RWPE2 (cell line): ENCODE measurements at regions not wholly inside any gene's neighbourhood (a gene's known extent, or its start where the extent isn't known, plus 50 kb on each side); places are given as distances from the start of the nearest gene placed in this dataset.
"Not testable (repeated sequence)": the region's sequence is repeated elsewhere in the genome, so short reads cannot be mapped to it uniquely, and the experiment has no call there.

ENCODE experiments used
- ATAC-seq: fragments of 200-7000 bp; cut with Tn5 transposase; 3 replicates; pipeline ENCODE4 v1.9.1; 2021; ENCODE audit warnings: low read depth
- DNase-seq: peaks from one replicate; pipeline ENCODE4 v3.0.0-alpha.2; 2020; ENCODE audit warnings: low spot score
- H3K27ac ChIP-seq: fragments of 450-650 bp; 2 replicates; pipeline ENCODE4 v1.5.1; 2017; ENCODE audit warnings: mild to moderate bottlenecking; ENCODE audit not compliant: poor library complexity, severe bottlenecking
- H3K27me3 ChIP-seq: fragments of 250-450 bp; sonication (Bioruptor Pico); 2 replicates; pipeline ENCODE4 v1.5.1; 2021; ENCODE audit warnings: mild to moderate bottlenecking, moderate library complexity; ENCODE audit not compliant: insufficient read depth, poor library complexity, severe bottlenecking
- H3K36me3 ChIP-seq: fragments of 250-450 bp; sonication (Bioruptor Pico); 2 replicates; pipeline ENCODE4 v1.5.1; 2020; ENCODE audit warnings: low read depth, mild to moderate bottlenecking, moderate library complexity
- H3K4me1 ChIP-seq: fragments of 250-450 bp; sonication (Bioruptor Pico); 2 replicates; pipeline ENCODE4 v1.5.1; 2021; ENCODE audit warnings: mild to moderate bottlenecking, moderate library complexity; ENCODE audit not compliant: insufficient read depth, poor library complexity, severe bottlenecking
- H3K4me3 ChIP-seq: fragments of 250-450 bp; sonication (Bioruptor Pico); 2 replicates; pipeline ENCODE4 v1.5.1; 2021; ENCODE audit warnings: mild to moderate bottlenecking, moderate library complexity; ENCODE audit not compliant: severe bottlenecking
- H3K9me3 ChIP-seq: fragments of 250-450 bp; sonication (Bioruptor Pico); 2 replicates; pipeline ENCODE4 v1.5.1; 2021; ENCODE audit warnings: mild to moderate bottlenecking, moderate library complexity; ENCODE audit not compliant: severe bottlenecking
- TF ChIP-seq, protein P1 (sequence below): fragments of 450-650 bp; IDR thresholded peaks from one replicate; pipeline ENCODE4 v1.5.1; 2017; ENCODE audit warnings: mild to moderate bottlenecking, moderate library complexity; ENCODE audit not compliant: poor library complexity, severe bottlenecking

DNA sequence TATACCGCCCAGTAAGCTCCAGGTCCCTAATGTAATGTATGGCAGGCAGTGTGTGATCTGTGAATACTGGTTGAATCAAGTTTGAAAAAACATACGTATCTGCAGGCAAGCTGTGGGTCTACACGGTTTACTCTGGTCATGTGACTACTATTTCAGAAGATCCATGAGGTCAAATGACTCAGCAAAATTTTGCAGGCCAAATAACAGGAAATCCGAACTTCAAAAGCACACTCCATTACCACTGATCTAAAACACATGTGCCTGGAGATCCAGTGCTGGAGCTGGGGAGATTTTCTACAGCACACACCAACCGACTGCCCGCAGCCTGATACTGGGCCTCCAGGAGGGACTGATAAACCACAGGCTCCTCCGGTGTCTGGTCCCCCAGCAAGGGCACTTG is 64.5 kb upstream of the SLC44A3 start:
- H3K4me3 ChIP-seq = no peak overlapping the region
- H3K36me3 ChIP-seq = no peaks in the 10 kb centered on the region
- no peaks in the 10 kb centered on the region for H3K27me3 ChIP-seq
- no peaks in the 10 kb centered on the region for H3K9me3 ChIP-seq
- H3K4me1 ChIP-seq = no peaks in the 10 kb centered on the region
- no peak overlapping the region for H3K27ac ChIP-seq
- TF ChIP-seq, protein P1, sequence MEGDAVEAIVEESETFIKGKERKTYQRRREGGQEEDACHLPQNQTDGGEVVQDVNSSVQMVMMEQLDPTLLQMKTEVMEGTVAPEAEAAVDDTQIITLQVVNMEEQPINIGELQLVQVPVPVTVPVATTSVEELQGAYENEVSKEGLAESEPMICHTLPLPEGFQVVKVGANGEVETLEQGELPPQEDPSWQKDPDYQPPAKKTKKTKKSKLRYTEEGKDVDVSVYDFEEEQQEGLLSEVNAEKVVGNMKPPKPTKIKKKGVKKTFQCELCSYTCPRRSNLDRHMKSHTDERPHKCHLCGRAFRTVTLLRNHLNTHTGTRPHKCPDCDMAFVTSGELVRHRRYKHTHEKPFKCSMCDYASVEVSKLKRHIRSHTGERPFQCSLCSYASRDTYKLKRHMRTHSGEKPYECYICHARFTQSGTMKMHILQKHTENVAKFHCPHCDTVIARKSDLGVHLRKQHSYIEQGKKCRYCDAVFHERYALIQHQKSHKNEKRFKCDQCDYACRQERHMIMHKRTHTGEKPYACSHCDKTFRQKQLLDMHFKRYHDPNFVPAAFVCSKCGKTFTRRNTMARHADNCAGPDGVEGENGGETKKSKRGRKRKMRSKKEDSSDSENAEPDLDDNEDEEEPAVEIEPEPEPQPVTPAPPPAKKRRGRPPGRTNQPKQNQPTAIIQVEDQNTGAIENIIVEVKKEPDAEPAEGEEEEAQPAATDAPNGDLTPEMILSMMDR = no peak
- no peak for ATAC-seq
- no peak for DNase-seq

DNA sequence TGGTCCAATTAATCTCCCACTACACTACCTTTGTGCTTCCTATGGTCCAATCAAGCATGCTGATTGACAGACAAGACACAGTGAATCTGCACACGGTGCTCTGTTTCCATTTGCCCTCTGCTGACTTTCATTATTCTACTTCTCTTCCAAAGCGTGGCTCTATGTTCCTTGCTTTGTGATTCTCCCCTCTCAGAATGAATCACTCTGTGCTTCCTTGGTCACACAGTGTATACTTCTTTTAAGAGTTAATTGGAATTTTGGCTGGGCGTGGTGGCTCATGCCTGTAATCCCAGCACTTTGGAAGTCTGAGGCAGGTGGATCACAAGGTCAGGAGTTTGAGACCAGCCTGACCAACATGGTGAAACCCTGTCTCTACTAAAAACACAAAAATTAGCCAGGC is 65.1 kb upstream of the SLC44A3 start:
- ATAC-seq, H3K4me1 ChIP-seq, H3K36me3 ChIP-seq, H3K4me3 ChIP-seq, H3K27ac ChIP-seq, DNase-seq, H3K27me3 ChIP-seq, H3K9me3 ChIP-seq: not testable (repeated sequence)

DNA sequence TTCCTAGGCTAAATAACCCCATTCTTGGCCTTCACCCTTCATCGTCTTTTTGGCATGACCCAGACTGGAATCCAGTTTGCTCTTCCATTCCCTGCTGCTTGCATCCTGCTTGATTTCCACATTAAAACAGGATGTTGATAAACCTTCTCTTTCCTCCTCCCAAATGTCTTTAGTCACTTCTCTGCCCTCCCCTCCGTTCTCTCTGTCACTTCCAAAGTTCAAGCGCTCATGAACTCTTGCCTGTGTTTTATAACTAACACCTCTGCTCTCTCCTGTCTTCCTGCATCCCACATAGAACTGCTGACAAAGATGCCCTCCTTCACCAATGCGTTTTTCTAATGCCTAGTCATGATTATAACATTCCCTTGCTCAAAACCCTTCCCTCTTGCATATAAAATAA is 65.6 kb upstream of the SLC44A3 start:
- Histone ChIP-seq H3K27me3 (no peaks in the 10 kb centered on the region), H3K9me3 (no peaks in the 10 kb centered on the region), H3K36me3 (no peaks in the 10 kb centered on the region), H3K4me3 (no peak overlapping the region), H3K4me1 (no peaks in the 10 kb centered on the region), H3K27ac (no peak overlapping the region)
- TF ChIP-seq, protein P1 = no peak
- DNase-seq (no peak), ATAC-seq (no peak)

DNA sequence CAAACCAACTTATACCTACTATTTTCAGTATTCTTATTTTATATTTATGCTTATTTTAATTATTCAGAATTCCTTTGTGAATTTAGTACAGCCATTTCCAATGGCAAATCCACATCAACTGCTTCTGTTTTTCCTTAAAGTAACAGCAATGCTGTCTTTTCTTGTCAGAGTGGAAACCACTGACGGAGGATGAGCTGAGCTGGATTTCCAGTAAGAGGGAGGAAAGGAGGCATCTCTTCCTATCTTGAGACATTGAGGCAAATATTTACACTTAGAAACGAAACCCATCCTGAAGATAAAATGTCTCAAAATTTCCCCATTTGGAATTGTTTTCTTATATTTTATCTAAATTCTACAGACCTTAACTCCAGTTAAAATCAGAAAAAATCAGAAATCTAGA is 66.1 kb upstream of the SLC44A3 start:
- Histone ChIP-seq H3K36me3 (no peaks in the 10 kb centered on the region), H3K9me3 (no peaks in the 10 kb centered on the region), H3K4me1 (no peaks in the 10 kb centered on the region), H3K27ac (no peak overlapping the region), H3K27me3 (no peaks in the 10 kb centered on the region), H3K4me3 (no peak overlapping the region)
- TF ChIP-seq, protein P1 = no peak
- no peak for DNase-seq
- no peak for ATAC-seq

DNA sequence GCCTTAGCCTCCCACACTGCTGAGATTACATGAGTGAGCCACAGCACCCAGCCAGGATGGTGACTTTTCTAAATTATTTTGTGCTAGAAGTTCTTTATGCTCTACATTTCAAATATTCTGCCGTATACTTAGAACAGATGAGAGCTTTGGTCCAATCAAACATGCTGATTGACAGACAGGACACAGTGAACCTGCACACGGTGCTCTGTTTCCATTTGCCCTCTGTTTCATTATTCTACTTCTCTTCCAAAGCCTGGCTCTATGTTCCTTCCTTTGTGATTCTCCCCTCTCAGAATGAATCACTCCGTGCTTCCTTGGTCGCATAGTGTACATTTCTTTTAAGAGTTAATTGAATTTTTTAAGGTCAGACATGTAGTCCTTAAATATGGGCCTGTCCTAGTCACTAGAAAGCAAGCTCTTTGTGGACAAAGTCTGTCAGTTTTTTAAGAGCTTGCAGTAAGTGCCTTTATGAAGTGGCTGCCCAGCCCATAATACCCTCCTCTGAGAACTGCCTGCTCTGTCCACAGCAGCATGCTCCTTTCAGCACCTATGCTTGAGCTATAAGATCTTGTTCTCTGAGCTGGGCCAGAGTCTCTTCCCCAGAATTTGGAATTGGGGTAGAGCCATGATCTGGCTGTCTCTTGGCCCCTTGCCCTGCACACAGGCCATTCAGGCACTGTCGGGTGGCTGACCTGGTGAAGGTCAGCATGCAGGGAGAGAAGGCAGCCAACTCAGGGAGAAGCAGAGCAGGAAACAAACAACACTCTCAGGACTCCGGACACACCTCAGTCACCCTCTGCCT is 66.8 kb upstream of the SLC44A3 start:
- Histone ChIP-seq H3K27ac (no peak overlapping the region), H3K4me3 (no peak overlapping the region), H3K27me3 (no peaks in the 10 kb centered on the region), H3K4me1 (no peaks in the 10 kb centered on the region), H3K9me3 (no peaks in the 10 kb centered on the region), H3K36me3 (no peaks in the 10 kb centered on the region)
- TF ChIP-seq, protein P1 = no peak
- ATAC-seq (0 out of 3 replicates have a peak, but pooled peaks have one; percentile 12), DNase-seq (no peak)

DNA sequence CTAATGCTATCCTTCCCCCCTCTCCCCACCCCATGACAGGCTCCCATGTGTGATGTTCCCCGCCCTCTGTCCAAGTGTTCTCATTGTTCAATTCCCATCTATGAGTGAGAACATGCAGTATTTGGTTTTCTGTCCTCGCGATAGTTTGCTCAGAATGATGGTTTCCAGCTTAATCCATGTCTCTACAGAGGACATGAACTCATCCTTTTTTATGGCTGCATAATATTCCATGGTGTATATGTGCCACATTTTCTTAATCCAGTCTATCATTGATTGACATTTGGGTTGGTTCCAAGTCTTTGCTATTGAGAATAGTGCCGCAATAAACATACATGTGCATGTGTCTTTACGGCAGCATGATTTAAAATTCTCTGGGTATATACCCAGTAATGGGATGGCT is 68.7 kb upstream of the SLC44A3 start:
- H3K4me1 ChIP-seq, H3K27ac ChIP-seq, H3K9me3 ChIP-seq, H3K4me3 ChIP-seq, H3K27me3 ChIP-seq, DNase-seq, ATAC-seq, H3K36me3 ChIP-seq: not testable (repeated sequence)
